HG02943 (cell line): ENCODE measurements at regions not wholly inside any gene's neighbourhood (a gene's known extent, or its start where the extent isn't known, plus 50 kb on each side); places are given as distances from the start of the nearest gene placed in this dataset.

Experiments used
- ATAC-seq: cut with Tn5 transposase; IDR thresholded peaks from one replicate; pipeline ENCODE4 v1.9.1; 2021; ENCODE audit warnings: mild to moderate bottlenecking, low read depth, moderate library complexity; ENCODE audit not compliant: unreplicated experiment

DNA sequence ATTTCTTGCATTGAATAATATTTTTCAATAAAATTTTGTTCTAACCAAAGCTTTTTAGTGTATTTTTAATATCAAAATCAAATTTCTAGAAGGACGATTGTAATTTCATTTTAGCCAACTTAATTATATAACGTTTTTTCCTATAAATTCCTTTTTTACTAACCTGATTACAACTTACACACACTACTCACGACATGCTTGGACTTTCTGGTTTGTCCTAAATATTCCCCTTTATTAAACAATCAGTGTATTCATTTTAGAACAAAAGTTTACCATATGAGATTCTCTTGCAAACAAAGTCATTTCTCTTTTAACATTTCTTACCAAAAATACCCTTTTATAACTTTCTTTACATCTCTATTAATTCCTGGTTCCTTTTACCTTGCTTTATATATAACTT, 173.7 kb downstream of the PWWP3B start:
- ATAC-seq: no peak

- ATAC-seq: no peak
These were observed 188.5 kb downstream of the PWWP3B start for GRCh38 chrX:106356580-106356979.

- no peak for ATAC-seq
These were observed 195.1 kb downstream of the PWWP3B start for GRCh38 chrX:106363214-106363613.

DNA sequence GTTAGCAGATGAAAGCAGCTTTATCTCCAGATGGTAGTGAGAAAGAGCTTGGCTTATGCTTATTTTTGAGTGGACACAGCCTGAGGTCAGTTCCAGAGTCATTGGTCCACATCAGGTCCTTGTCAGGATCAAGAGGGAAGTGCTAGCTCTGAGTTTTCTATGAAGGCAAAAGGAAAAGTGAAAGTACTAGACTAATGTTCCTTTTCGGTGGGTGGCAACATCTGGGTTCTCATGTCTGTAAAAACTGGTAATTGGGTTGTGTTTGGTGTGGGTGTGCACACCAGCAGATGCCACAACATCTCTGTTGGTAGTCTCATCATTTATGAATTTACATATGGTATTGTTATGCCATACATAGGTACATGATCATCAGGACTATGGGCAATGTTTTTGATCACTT, 210.5 kb downstream of the PWWP3B start:
- ATAC-seq: no peak

DNA sequence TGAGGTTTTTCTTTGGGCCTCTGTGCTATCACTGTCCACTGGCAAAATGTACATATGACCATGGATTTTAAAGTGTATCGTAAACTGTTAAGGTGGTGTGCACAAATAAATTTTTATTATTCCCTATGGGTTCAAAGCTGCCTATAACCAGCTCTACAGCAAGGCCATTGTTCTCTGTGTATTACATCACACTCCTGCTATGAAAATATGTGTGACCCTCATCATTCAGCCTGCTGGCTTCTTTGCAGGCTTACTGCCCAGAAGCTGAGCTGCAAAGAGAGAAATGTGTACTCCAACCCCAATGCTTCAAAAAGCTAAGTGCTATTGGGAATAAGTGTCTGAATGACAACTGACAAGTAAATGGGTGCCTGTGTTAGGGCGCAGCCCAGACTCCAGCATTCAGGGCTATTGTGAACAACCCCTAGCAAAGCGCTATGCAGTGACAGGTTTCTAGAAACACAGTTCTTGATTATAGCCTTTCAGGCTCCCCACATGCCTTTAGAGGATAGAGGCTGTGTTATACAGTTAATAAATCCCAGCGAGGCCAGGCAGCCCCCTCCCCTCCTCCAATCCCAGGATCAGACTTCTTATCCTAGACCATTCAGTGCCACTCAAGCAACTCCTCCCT, 220.4 kb upstream of the RADX start:
- no peak for ATAC-seq

DNA sequence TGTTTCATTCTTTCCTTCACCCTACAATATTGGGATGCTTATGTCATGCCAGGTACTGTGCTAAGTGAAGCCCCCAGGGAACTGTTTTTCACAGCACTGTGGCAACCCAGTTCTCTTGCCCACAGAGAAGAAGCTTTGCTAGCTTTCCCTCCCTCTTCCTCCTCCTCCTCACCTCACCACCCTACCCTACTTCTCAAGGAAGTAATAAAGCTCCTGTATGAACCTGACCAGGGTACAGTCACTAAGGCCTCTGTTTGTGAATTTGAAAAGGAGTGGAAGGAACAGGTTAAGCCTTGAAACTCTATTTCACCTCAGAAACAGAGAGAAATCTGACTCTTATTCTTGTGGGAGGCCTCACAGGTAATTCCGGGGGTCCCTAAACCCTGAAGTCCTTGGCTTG, 219.4 kb upstream of the RADX start:
- ATAC-seq: no peak

GRCh38 chrX:106397788-106398538, 213.8 kb upstream of the RADX start:
- ATAC-seq: no peak

- no peak for ATAC-seq
These were observed 209.7 kb upstream of the RADX start for GRCh38 chrX:106401965-106402559.

- ATAC-seq: no peak
These were observed 207.3 kb upstream of the RADX start for GRCh38 chrX:106404512-106404911.

- ATAC-seq: peak; percentile 67
These were observed 196.4 kb upstream of the RADX start for GRCh38 chrX:106415276-106415895.

DNA sequence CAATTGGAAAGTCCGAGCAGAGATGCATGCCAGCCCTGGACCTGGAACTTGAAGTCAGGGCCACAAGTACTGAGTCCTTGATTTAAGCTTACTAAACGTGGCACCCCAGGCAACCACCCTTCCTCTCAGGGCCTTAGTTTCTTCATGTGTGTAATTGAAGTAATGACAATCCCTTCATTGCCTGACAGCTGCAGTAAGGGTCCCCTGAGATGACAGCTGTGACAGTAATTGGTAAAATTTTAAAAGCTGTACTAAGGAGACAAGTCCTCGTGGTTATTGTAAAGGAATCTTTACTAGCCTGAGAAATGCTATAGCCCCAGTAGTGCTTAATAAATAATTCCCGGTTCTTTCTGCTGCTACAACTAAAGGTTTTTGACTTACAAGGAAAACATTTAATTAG, 175.1 kb upstream of the RADX start:
- ATAC-seq: no peak

DNA sequence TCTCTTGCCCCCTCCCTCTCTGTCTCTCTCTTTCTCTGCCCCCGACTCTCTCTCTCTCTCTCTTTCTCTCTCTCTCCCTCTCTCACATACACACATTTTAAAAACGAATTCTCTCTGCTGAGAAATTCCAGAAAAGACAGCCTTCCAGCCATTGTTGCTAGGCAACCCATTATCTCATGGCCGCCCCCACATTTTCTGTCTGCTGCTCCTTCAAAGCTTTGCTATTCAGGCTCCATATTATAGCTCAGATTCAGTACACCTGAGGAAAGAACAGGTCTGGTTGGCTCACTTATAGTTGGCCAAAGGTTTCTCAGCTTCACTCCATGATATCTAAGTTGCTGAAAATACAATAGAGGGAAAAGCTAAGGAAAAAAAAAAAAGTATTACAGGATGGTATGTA, 174.4 kb upstream of the RADX start:
- ATAC-seq: no peak

- no peak for ATAC-seq
These were observed 161.4 kb upstream of the RADX start for GRCh38 chrX:106450405-106450804.

DNA sequence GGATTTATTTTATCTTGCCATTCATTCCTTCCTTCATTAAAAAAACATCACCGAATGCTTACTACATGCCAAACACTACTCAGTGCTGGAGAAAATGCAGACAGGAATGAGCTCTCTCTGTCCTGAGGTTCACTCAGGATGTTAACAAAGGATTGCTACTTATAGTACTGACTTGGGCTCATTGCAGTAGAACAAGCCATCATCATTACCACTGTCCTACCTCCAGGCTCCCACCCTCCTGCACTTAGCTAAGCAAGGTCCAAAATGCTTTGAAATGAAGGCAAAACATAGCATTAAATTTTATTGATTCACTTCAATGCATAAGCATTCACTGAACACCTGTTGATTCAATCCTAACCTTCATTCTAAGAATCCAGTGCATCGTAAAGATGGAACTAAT, 159.8 kb upstream of the RADX start:
- no peak for ATAC-seq

DNA sequence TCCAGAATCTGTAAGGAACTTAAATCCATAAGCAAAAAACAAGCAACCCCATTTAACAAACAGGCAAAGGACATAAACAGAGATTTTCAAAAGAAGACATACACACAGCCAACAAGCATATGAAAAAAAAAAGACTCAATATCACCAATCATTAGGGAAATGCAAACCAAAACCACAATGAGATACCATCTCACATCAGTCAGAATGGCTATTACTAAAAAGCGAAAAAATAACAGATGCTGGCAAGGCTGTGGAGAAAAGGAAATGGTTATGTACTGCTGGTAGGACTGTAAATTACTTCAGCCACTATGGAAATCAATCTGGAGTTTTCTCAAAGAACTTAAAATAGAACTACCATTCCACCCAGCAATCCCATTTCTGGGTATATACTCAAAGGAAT, 156.8 kb upstream of the RADX start:
- no peak for ATAC-seq

- ATAC-seq: no peak
These were observed 154.0 kb upstream of the RADX start for GRCh38 chrX:106457802-106458201.

DNA sequence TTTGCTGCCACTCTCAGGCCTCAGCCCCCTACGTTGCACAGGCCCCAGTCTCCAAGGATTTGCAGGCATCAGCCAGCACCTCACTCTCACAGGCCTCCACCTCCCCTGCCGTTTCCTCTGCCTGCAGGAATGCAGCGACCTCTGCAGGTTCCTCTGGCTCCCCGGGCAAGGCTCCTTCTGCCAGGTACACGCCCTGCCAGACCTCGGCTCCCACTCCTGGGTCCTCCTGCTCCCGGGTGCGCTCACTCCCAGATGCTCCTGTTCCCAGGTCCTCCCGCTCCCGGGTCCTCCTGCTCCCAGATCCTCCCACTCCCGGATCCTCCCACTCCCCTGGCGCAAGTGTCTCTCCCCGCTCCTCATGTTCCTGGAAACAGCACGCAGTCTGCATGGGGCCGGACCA, 144.4 kb upstream of the RADX start:
- no peak for ATAC-seq

- no peak for ATAC-seq
These were observed 143.8 kb upstream of the RADX start for GRCh38 chrX:106467943-106468342.

- no peak for ATAC-seq
These were observed 143.3 kb upstream of the RADX start for GRCh38 chrX:106468433-106468832.

GRCh38 chrX:106479920-106480319, 131.9 kb upstream of the RADX start:
- ATAC-seq: no peak

DNA sequence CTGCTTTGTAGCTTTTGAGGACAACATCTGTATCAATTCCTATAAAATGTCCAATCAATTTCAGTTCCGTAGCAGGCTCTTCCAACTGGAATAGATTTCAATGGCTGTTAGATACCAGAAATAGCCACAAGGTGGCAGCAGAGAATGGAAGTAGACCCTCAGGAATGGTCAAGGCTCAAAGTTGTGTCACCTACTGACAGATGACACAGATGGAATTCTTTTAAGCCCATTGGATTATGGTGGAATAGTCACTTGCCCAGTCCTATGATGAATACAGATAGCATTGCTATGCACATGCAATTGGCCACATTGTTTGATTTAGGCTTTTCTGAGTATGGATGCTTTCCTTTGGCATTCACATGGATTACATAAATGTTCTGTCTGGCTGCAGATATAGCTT, 130.4 kb upstream of the RADX start:
- no peak for ATAC-seq

GRCh38 chrX:106484233-106484632, 127.5 kb upstream of the RADX start:
- ATAC-seq: peak; percentile 97
